ENCODE measurements at regions not wholly inside any gene's neighbourhood (a gene's known extent, or its start where the extent isn't known, plus 50 kb on each side); places are given as distances from the start of the nearest gene placed in this dataset.

DNA sequence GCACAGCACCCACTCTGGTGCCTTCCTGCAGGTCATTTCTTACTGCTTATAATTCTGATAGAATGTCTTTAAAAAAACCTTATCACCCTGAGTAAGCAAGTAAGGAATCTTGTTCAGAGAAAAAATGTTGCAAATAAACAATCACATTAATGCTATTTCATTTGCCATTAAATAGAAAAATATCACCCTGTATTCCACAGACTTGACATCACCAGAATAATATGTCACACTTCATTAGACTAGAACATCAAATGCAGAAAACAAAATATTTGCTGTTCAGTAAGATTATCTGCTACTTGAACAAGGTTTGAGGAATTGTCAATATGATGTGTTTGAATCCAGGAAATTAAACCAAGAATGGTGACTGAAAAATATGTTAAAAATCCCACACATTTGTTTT, 236.6 kb upstream of the MMADHC start:
- no peak for TF ChIP-seq POLR2A (IDR thresholded peaks at IDR 0.05)
- TF ChIP-seq, protein P1, sequence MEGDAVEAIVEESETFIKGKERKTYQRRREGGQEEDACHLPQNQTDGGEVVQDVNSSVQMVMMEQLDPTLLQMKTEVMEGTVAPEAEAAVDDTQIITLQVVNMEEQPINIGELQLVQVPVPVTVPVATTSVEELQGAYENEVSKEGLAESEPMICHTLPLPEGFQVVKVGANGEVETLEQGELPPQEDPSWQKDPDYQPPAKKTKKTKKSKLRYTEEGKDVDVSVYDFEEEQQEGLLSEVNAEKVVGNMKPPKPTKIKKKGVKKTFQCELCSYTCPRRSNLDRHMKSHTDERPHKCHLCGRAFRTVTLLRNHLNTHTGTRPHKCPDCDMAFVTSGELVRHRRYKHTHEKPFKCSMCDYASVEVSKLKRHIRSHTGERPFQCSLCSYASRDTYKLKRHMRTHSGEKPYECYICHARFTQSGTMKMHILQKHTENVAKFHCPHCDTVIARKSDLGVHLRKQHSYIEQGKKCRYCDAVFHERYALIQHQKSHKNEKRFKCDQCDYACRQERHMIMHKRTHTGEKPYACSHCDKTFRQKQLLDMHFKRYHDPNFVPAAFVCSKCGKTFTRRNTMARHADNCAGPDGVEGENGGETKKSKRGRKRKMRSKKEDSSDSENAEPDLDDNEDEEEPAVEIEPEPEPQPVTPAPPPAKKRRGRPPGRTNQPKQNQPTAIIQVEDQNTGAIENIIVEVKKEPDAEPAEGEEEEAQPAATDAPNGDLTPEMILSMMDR (IDR thresholded peaks at IDR 0.05): no peak
- DNase-seq: no peak
- no peaks in the 10 kb centered on the region for H3K9me3 ChIP-seq
- H3K27ac ChIP-seq: no peak overlapping the region
- H3K4me3 ChIP-seq: no peak overlapping the region
- H3K36me3 ChIP-seq (ENCODE audit: low read depth, missing control alignments): no peaks in the 10 kb centered on the region
- no peaks in the 10 kb centered on the region for H3K4me1 ChIP-seq
- no peaks in the 10 kb centered on the region for H3K27me3 ChIP-seq
- intact Hi-C loops (cut with DNase I; ENCODE audit: low total_unique reads): no loop called here

DNA sequence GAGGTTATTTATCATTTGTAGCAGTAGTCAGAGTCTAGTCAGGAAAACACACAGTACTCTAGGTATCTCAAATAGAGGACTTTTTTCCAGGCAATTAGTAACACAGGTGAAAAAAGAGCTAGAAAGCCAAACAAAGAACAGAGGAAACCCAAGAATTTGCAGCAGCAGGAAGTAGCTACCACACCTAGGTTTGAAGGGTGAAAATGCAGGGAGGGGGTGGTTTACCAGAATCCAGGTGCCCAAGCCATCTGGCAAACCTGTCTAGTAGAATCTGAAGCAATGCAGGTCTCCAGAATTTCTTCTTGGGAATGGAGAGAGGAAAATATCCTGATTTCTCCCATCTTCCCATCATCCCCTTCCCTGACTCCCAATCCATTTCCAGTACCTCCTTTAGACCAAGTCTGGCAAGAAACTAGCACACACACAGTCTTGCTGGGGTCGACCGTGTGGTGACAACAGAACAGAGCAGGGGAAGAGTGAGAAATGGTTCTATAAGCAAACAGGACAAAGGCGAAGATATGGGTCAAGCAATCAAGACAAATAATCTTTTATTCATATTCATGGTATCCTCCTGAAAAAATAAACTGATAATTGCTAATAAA, 231.9 kb upstream of the MMADHC start:
- Histone ChIP-seq H3K9me3 (no peaks in the 10 kb centered on the region), H3K27ac (no peak overlapping the region), H3K4me3 (no peak overlapping the region), H3K27me3 (no peaks in the 10 kb centered on the region), H3K36me3 (ENCODE audit: low read depth, missing control alignments) (no peaks in the 10 kb centered on the region), H3K4me1 (no peaks in the 10 kb centered on the region)
- DNase-seq: no peak
- WGBS, 2 donors: 70 to 77% methylated on average over 3 of the region's 3 CpGs
- intact Hi-C loops (cut with DNase I; ENCODE audit: low total_unique reads): no loop called here
- no peak for TF ChIP-seq POLR2A (IDR thresholded peaks at IDR 0.05)
- TF ChIP-seq, protein P1 (IDR thresholded peaks at IDR 0.05): no peak

DNA sequence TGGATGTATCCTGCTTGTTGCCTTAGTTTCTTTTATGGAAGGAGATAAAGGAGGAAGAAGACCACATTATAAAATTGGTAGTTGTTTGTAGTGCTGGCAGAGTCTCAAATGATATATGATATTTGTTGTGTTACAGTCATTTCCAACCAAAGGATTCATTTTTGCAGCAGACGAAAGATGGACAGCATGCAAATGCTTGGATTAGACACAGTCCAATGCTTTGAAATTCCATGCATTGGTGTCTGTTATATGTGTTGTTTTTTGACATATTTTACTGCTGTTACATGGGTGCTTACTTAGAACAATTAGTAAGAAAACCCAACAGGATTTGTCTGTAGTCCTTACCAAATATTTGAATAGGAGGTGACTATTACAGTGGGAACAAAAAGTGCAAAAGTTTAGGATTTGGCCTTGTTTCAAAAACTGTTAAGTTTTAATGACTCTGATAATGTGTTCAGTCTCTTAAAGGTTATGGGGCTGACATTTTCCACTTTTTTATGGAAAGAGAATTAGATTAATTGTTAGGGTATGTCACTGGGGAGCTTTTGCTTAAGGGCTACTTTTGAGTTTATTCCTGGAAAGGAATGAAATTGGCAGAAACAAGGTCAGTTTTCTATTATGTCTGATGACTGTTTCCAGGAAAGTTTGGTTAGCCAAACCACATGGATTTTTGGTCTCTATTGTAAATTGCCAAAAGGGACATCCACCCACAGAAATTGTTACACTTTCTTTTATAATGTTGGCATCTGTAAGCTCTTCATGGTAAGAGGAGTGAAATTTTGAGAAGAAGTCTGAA, 229.4 kb upstream of the MMADHC start:
- H3K9me3 ChIP-seq: no peaks in the 10 kb centered on the region
- no peak for DNase-seq
- no peak overlapping the region for H3K27ac ChIP-seq
- 82 to 83% methylated on average over 1 of the region's 1 CpG for WGBS, 2 donors
- intact Hi-C loops (cut with DNase I; ENCODE audit: low total_unique reads): no loop called here
- no peaks in the 10 kb centered on the region for H3K4me1 ChIP-seq
- no peaks in the 10 kb centered on the region for H3K36me3 ChIP-seq (ENCODE audit: low read depth, missing control alignments)
- TF ChIP-seq, protein P1 (IDR thresholded peaks at IDR 0.05): no peak
- TF ChIP-seq POLR2A (IDR thresholded peaks at IDR 0.05): no peak
- H3K4me3 ChIP-seq: no peak overlapping the region
- H3K27me3 ChIP-seq: no peaks in the 10 kb centered on the region

DNA sequence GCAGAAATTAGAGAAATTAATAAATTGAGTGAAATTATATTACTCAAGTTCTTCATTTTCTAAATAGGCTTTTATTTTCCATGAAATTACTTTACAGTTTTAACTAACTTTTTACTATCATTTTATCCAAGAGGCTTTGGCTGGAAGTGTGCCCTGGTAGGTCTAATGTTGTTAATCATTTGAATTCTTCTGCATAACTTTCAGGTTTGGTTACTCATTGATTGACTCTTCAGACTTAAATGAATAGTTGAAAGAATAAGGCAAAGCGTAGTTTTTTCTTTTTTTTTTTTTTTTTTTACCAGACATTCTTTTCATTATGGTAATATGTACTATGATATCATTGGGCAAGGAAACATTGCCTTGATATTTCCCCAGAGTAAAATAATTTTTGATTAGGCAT, 228.4 kb upstream of the MMADHC start:
- no peaks in the 10 kb centered on the region for H3K27me3 ChIP-seq
- H3K4me1 ChIP-seq: no peaks in the 10 kb centered on the region
- no peak overlapping the region for H3K4me3 ChIP-seq
- DNase-seq: no peak
- TF ChIP-seq POLR2A (IDR thresholded peaks at IDR 0.05): no peak
- TF ChIP-seq, protein P1 (IDR thresholded peaks at IDR 0.05): no peak
- 91 to 94% methylated on average over 1 of the region's 1 CpG for WGBS, 2 donors
- no peaks in the 10 kb centered on the region for H3K9me3 ChIP-seq
- H3K27ac ChIP-seq: no peak overlapping the region
- intact Hi-C loops (cut with DNase I; ENCODE audit: low total_unique reads): no loop called here
- H3K36me3 ChIP-seq (ENCODE audit: low read depth, missing control alignments): no peaks in the 10 kb centered on the region

DNA sequence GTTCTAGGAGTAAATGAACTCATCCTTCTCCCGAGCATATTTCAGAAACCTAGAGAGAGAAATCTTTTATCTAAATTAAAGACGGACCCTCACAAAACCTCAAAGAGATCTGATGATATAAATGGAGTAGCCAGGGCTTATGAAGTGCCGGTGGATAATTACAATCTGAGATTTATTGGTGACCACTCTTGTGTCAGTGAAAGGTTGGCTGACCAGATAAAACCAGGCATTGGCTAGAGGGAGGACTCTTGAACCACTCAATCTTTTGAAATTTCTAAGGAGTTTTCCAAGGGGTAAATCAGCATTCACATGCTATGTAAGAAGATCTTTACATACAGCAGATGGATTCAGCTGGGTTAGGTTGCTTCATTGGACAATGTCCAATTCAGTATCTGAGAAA, 227.3 kb upstream of the MMADHC start:
- TF ChIP-seq, protein P1 (IDR thresholded peaks at IDR 0.05): no peak
- no peak for TF ChIP-seq POLR2A (IDR thresholded peaks at IDR 0.05)
- intact Hi-C loops (cut with DNase I; ENCODE audit: low total_unique reads): no loop called here
- Histone ChIP-seq H3K27ac (no peak overlapping the region), H3K4me3 (no peak overlapping the region), H3K27me3 (no peaks in the 10 kb centered on the region), H3K9me3 (no peaks in the 10 kb centered on the region), H3K36me3 (ENCODE audit: low read depth, missing control alignments) (no peaks in the 10 kb centered on the region), H3K4me1 (no peaks in the 10 kb centered on the region)
- no peak for DNase-seq
- WGBS, 2 donors: 48 to 73% methylated on average over 3 of the region's 3 CpGs
